Renal pelvis (tissue), 1 donor: ENCODE measurements at regions not wholly inside any gene's neighbourhood (a gene's known extent, or its start where the extent isn't known, plus 50 kb on each side); places are given as distances from the start of the nearest gene placed in this dataset.

Source experiments
- DNase-seq: peaks from one replicate; pipeline ENCODE4 v3.0.0-alpha.2; 2013

DNA sequence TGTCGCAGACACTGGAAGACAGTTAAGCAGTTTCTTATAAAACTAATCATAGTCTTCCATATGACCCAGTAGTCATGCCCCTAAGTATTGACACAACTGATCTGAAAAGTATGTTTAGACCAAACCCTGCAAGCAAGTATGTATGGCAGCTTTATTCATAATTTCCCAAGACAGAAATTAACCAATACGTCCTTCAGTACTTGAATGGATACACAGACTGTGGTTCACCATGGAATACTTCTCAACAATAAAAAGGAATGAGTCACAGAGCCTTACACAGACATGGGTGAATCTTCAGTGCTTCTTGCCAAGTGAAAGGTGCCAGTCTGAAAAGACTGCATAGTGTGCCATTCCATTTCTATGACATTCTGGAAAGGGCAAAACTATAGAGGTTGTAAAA is 50.2 kb upstream of the AKR1E2 start:
- no peak for DNase-seq

GRCh38 chr10:4772202-4772570 is 53.8 kb upstream of the AKR1E2 start:
- DNase-seq: no peak

- no peak for DNase-seq
Observed at GRCh38 chr10:4771554-4772201, 54.3 kb upstream of the AKR1E2 start.

- DNase-seq: peak; percentile 21
Observed at GRCh38 chr10:4770801-4771553, 55.0 kb upstream of the AKR1E2 start.

- no peak for DNase-seq
Observed at GRCh38 chr10:4768416-4768815, 57.6 kb upstream of the AKR1E2 start.

- DNase-seq: peak; percentile 16
Observed at GRCh38 chr10:4767033-4767814, 58.8 kb upstream of the AKR1E2 start.

GRCh38 chr10:4766454-4766853 is 59.6 kb upstream of the AKR1E2 start:
- no peak for DNase-seq

DNA sequence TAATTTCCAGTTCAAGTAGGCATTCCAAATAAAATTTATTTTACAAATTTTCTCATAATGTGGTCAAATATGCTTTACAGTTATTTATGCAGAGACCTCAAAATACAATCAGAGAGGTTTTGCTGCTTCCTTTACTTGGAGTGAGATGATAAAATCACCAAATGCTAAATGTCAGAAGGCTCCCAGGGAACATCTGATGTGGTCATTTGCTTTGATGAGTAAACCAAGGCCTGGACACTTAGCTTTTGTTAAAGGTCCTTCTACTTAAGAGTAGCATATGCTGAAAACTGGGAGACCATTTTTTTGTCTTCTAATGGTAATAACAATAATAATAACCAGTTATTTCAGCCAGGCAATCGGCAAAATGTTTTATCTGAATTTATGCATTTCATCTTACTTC is 60.6 kb upstream of the AKR1E2 start:
- no peak for DNase-seq

DNA sequence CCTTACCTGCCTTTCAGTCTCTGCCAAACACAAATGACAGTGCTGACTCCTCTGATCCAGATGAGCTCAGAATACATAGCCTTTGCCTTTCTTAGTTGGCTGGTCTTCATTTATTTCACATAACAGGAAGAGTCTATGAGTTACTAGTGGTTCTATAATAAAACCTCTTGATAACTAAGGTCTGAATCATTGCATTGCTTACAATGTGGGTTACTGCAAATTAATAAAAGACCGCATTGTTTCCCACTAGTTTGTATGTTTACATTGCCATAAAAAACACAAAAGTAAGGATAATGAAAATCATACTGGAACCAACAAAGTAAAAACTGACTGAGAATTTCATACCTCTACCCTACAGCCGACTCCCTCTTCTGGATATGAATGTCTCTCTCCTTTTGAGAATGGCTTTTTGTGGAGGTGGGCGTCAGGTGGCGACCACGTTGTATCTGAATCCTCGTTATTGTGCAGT is 62.0 kb upstream of the AKR1E2 start:
- DNase-seq: no peak

DNA sequence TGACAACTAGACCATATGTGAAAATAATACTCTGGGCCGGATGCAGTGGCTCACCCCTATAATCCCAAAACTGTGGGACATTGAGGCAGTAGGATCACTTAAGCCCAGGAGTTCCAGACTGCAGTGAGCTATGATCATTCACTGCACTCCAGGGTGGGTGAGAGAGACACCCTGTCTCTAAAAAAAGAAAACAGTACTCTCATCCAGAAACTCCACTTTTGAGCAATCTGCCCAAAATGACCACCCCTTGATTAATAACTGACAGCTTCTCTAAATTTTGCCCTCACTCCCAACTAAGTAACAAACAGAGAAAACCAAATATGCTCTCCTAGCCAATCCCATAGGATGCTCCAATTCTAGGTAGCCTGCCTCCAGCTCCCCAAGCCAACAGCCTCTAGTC is 62.5 kb upstream of the AKR1E2 start:
- DNase-seq: no peak

GRCh38 chr10:4758256-4758655 is 67.8 kb upstream of the AKR1E2 start:
- no peak for DNase-seq

DNA sequence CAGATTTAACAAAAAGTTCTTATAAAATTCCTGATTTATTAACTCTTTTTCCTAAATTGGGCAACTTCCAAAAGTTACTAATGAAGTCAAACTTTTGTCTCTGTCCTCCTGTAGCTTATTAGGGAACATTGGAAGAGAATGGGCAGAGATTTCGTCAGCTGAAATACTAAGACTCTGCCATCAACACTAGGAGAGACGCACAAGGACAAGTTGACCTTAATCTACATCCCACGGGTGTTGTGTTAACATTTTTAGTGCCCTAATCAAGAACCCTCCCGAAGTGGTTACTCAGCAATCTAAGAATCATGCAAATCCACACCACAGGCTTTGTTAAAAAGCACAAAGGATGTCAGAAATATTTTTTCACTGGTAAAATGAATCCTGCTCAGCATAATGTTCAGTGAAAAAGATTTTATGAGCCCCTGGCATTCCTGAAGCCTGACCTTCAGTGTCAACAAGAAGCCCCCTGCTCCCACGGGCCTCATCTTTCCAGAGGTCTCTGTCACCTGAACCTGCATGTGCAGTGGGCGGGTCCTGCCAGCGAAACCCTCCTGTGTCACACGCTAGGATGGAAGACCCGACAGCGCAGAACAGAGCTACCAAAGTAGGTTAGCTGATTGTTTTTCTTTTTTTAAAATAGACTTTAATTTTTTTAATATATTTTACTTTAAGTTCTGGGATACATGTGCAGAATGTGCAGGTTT is 70.6 kb upstream of the AKR1E2 start:
- DNase-seq: peak; percentile 47

- no peak for DNase-seq
Observed at GRCh38 chr10:4754143-4754542, 71.9 kb upstream of the AKR1E2 start.

GRCh38 chr10:4751211-4751610 is 74.8 kb upstream of the AKR1E2 start:
- no peak for DNase-seq

GRCh38 chr10:4749271-4749574 is 76.8 kb upstream of the AKR1E2 start:
- DNase-seq: no peak

- no peak for DNase-seq
Observed at GRCh38 chr10:4748491-4749270, 77.3 kb upstream of the AKR1E2 start.

DNA sequence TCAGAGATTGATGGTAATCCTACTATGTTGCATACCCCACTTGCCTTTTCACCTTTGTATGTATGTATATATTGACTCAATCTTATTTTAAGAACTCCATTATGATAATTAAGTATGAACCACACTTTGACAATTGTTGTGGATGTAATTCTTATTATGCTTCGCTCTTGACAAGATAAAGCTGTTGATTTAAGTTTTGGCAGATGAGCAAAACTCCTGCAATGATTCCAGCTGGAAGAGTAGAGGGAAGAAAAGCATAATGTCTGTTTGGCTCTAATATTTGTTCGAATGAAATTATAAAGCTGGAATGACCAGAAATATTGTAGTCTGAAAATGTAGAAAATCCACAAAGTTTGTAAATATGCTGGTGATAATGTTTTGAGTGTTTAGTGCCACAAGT is 83.8 kb upstream of the AKR1E2 start:
- peak; percentile 17 for DNase-seq

GRCh38 chr10:4740471-4740870 is 85.5 kb upstream of the AKR1E2 start:
- DNase-seq: peak; percentile 34

DNA sequence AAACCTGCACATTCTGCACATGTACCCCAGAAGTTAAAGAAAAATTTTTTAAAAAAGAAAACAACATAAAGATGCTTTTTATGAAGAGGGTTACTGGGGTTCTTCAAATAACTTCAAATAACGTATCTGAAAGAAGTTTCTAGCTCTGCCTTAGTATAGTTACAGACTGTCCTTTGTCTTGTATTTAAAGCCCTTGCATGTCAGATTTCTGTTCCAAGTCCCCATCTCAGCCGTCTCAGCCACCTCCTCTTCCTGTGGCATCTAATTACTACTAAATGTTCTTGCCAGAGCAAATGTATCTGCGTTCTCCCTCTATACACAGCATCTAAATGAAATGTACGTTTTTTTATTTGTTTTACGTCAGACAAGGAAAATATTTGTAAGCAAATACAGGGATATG is 89.4 kb upstream of the AKR1E2 start:
- no peak for DNase-seq

DNA sequence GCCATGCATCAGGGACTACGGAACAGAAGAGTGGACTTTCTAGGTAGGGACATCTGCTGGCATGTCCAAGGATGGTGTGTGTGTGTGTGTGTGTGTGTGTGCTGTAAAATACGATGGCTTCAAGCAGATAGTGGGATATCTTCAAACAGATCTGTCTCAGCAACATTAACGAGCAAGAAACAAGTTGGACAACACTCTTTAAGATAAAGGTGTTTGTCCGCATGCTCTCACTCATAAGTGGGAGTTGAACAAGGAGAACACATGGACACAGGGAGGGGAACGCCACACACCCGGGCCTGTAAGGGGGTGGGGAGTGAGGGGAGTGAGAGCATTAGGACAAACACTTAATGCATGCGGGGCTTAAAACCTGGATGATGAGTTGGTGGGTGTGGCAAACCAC is 89.8 kb upstream of the AKR1E2 start:
- DNase-seq: no peak

- DNase-seq: no peak
Observed at GRCh38 chr10:4733843-4734224, 92.2 kb upstream of the AKR1E2 start.
